Ovary (tissue), 7 donors: ENCODE measurements at regions not wholly inside any gene's neighbourhood (a gene's known extent, or its start where the extent isn't known, plus 50 kb on each side); places are given as distances from the start of the nearest gene placed in this dataset.

Source experiments
- DNase-seq, 5 donors: peaks; one replicate each; pipeline ENCODE4 v3.0.0-alpha.2; 2019 to 2020
- H3K27ac ChIP-seq, 2 donors: fragments of 200-600 bp; one replicate each; pipeline versions ENCODE4 v1.5.1 to v1.8.0; 2019 to 2022
- H3K27me3 ChIP-seq: fragments of 200-600 bp; one replicate; pipeline ENCODE4 v1.8.0; 2022
- H3K36me3 ChIP-seq: fragments of 200-600 bp; sonication (generic); one replicate; pipeline ENCODE4 v1.5.1; 2019
- H3K4me1 ChIP-seq: one replicate; pipeline ENCODE4 v1.8.1; 2013; ENCODE audit warnings: mild to moderate bottlenecking, moderate library complexity; ENCODE audit not compliant: insufficient read depth
- H3K4me3 ChIP-seq: fragments of 200-600 bp; sonication (generic); one replicate; pipeline ENCODE4 v1.5.1; 2017
- H3K9me3 ChIP-seq, 2 donors: fragments of 200-600 bp in 1 of 2; sonication (generic) in 1 of 2; one replicate each; pipeline versions ENCODE4 v1.5.1 to v1.8.1; 2013 to 2019; ENCODE audit warnings: mild to moderate bottlenecking in 1 of 2, moderate library complexity in 1 of 2
- CTCF ChIP-seq, 3 donors: fragments of 450-650 bp in 2 of 3; fragments of 200-600 bp in 1 of 3; IDR thresholded peaks; one replicate each; pipeline versions ENCODE4 v1.5.1 to v1.8.0; 2016 to 2022; ENCODE audit warnings: antibody characterized with exemption in 3 of 3, mild to moderate bottlenecking in 1 of 3
- EP300 ChIP-seq: sonication (generic); formaldehyde crosslinking; IDR thresholded peaks from one replicate; pipeline ENCODE4 v1.6.1; 2017; ENCODE audit warnings: antibody characterized with exemption
- POLR2A ChIP-seq: fragments of 450-650 bp; IDR thresholded peaks from one replicate; pipeline ENCODE4 v1.6.1; 2017; ENCODE audit warnings: antibody characterized with exemption, mild to moderate bottlenecking, moderate library complexity
- WGBS, 3 donors: extraction: QIAGEN DNeasy Blood & Tissue Kit in 1 of 3; methylation state at CpG; one replicate each; pipeline versions ENCODE4 v1.1.5 to v1.1.7; 2013 to 2017; 5-methylcytosine and 5-hydroxymethylcytosine counted together
- intact Hi-C, 4 donors: fragments of 100-400 bp; cut with DNase I; formaldehyde crosslinking; loops; one replicate each; pipeline versions ENCODE4 v1.11.0 to v1.15.1; 2022 to 2023
- donor health status: DM: no; HTN: no; CAD: no; lungs with moderate emphysema.
- donor health status: DM: no; HTN: no; CAD: no.
- donor health status: Bipolar disorder and iron deficiency.
- donor health status: DM: no; HTN: no; CAD: no.
- donor health status: DM: yes; HTN: yes; CAD: no.

GRCh38 chr2:8334866-8335325 is 347.0 kb upstream of the ID2 start:
- intact Hi-C loops: no loop called here
- no peak for DNase-seq
- no peak overlapping the region for H3K4me3 ChIP-seq
- TF ChIP-seq CTCF (IDR thresholded peaks at IDR 0.05): no peak
- whole genome bisulfite sequencing, 3 donors: 81 to 91% (median 85%) methylated on average over 12 of the region's 12 CpGs
- H3K27me3 ChIP-seq: no peaks in the 10 kb centered on the region
- no peaks in the 10 kb centered on the region for H3K4me1 ChIP-seq
- H3K9me3 ChIP-seq: no peaks in the 10 kb centered on the region
- no peaks in the 10 kb centered on the region for H3K36me3 ChIP-seq
- no peak overlapping the region for H3K27ac ChIP-seq

GRCh38 chr2:8335801-8336200 is 346.1 kb upstream of the ID2 start:
- intact Hi-C loops: no loop called here
- DNase-seq: no peak
- 91 to 96% (median 91%) methylated on average over 8 of the region's 8 CpGs for WGBS, 3 donors
- no peak overlapping the region for H3K4me3 ChIP-seq
- H3K27me3 ChIP-seq: no peaks in the 10 kb centered on the region
- H3K4me1 ChIP-seq: no peaks in the 10 kb centered on the region
- H3K9me3 ChIP-seq: no peaks in the 10 kb centered on the region
- no peaks in the 10 kb centered on the region for H3K36me3 ChIP-seq
- no peak overlapping the region for H3K27ac ChIP-seq
- TF ChIP-seq EP300 (no peak), POLR2A (no peak), CTCF (IDR thresholded peaks at IDR 0.05) (no peak)

- TF ChIP-seq EP300 (no peak), POLR2A (no peak), CTCF (IDR thresholded peaks at IDR 0.05) (no peak)
- no peak for DNase-seq
- intact Hi-C loops: no loop called here
Measured at GRCh38 chr2:8337321-8337720, 344.5 kb upstream of the ID2 start.

GRCh38 chr2:8342407-8342806 is 339.4 kb upstream of the ID2 start:
- H3K36me3 ChIP-seq: no peaks in the 10 kb centered on the region
- WGBS, 3 donors: 54 to 58% (median 55%) methylated on average over 3 of the region's 3 CpGs
- no peaks in the 10 kb centered on the region for H3K9me3 ChIP-seq
- H3K4me3 ChIP-seq: no peak overlapping the region
- TF ChIP-seq EP300 (no peak), POLR2A (no peak), CTCF (IDR thresholded peaks at IDR 0.05) (no peak)
- DNase-seq: no peak
- no peaks in the 10 kb centered on the region for H3K27me3 ChIP-seq
- intact Hi-C loops: no loop called here
- no peak overlapping the region for H3K27ac ChIP-seq
- H3K4me1 ChIP-seq: no peaks in the 10 kb centered on the region

More at GRCh38 chr2:8337321-8337720, 344.5 kb upstream of the ID2 start:
- Histone ChIP-seq H3K27me3 (no peaks in the 10 kb centered on the region), H3K4me3 (no peak overlapping the region), H3K27ac (no peak overlapping the region), H3K36me3 (no peaks in the 10 kb centered on the region), H3K9me3 (no peaks in the 10 kb centered on the region), H3K4me1 (no peaks in the 10 kb centered on the region)
- 85 to 90% (median 86%) methylated on average over 4 of the region's 4 CpGs for WGBS, 3 donors

- no peaks in the 10 kb centered on the region for H3K4me1 ChIP-seq
Measured at GRCh38 chr2:8343031-8343430, 338.8 kb upstream of the ID2 start.

More at GRCh38 chr2:8343031-8343430, 338.8 kb upstream of the ID2 start:
- Histone ChIP-seq H3K4me3 (no peak overlapping the region), H3K27me3 (no peaks in the 10 kb centered on the region), H3K36me3 (no peaks in the 10 kb centered on the region), H3K9me3 (no peaks in the 10 kb centered on the region), H3K27ac (no peak overlapping the region)
- no peak for DNase-seq
- no peak for TF ChIP-seq EP300
- no peak for TF ChIP-seq POLR2A
- no peak for TF ChIP-seq CTCF (IDR thresholded peaks at IDR 0.05)
- intact Hi-C loops: no loop called here
- 94 to 99% (median 94%) methylated on average over 2 of the region's 2 CpGs for WGBS, 3 donors
